Activated T-cell treated with anti-CD3 and anti-CD28 coated beads for 4 hours (primary cell): ENCODE measurements at regions not wholly inside any gene's neighbourhood (a gene's known extent, or its start where the extent isn't known, plus 50 kb on each side); places are given as distances from the start of the nearest gene placed in this dataset.
"Not testable (repeated sequence)": the region's sequence is repeated elsewhere in the genome, so short reads cannot be mapped to it uniquely, and the experiment has no call there.

Experiments used
- DNase-seq: peaks from one replicate; pipeline ENCODE4 v3.0.0-alpha.2; 2020

GRCh38 chr7:130789436-130789835 is 55.4 kb upstream of the KLF14 start:
- DNase-seq, result no peak

- no peak for DNase-seq
Measured at GRCh38 chr7:130791746-130792145, 57.7 kb upstream of the KLF14 start.

GRCh38 chr7:130793855-130794618 is 60.0 kb upstream of the KLF14 start:
- DNase-seq, result no peak

GRCh38 chr7:130794619-130794922 is 60.6 kb upstream of the KLF14 start:
- no peak for DNase-seq

- not testable (repeated sequence) for DNase-seq
Measured at GRCh38 chr7:130796425-130796824, 62.4 kb upstream of the KLF14 start.

- no peak for DNase-seq
Measured at GRCh38 chr7:130803127-130803526, 69.1 kb upstream of the KLF14 start.

- DNase-seq, result no peak
Measured at GRCh38 chr7:130804220-130804619, 70.2 kb upstream of the KLF14 start.

- DNase-seq, result not testable (repeated sequence)
Measured at GRCh38 chr7:130812819-130813218, 78.8 kb upstream of the KLF14 start.

GRCh38 chr7:130814778-130815335 is 80.8 kb upstream of the KLF14 start:
- DNase-seq, result no peak

GRCh38 chr7:130818056-130818455 is 84.0 kb upstream of the KLF14 start:
- no peak for DNase-seq

- no peak for DNase-seq
Measured at GRCh38 chr7:130821864-130822263, 87.9 kb upstream of the KLF14 start.

GRCh38 chr7:130822642-130823041 is 88.6 kb upstream of the KLF14 start:
- no peak for DNase-seq

- DNase-seq, result no peak
Measured at GRCh38 chr7:130823060-130823459, 89.1 kb upstream of the KLF14 start.

GRCh38 chr7:130825819-130826218 is 91.8 kb upstream of the KLF14 start:
- no peak for DNase-seq

GRCh38 chr7:130829415-130829814 is 95.4 kb upstream of the KLF14 start:
- no peak for DNase-seq

- no peak for DNase-seq
Measured at GRCh38 chr7:130831322-130831721, 97.3 kb upstream of the KLF14 start.

GRCh38 chr7:130831817-130832481 is 97.9 kb upstream of the KLF14 start:
- DNase-seq, result no peak

- DNase-seq, result no peak
Measured at GRCh38 chr7:130838738-130839137, 104.7 kb upstream of the KLF14 start.

GRCh38 chr7:130840599-130840998 is 106.6 kb upstream of the KLF14 start:
- DNase-seq, result no peak

GRCh38 chr7:130841416-130841815 is 107.4 kb upstream of the KLF14 start:
- DNase-seq, result no peak

- DNase-seq, result no peak
Measured at GRCh38 chr7:130843703-130844102, 109.7 kb upstream of the KLF14 start.

- DNase-seq, result no peak
Measured at GRCh38 chr7:130844811-130845580, 111.0 kb upstream of the KLF14 start.

GRCh38 chr7:130845581-130846085 is 111.6 kb upstream of the KLF14 start:
- DNase-seq, result no peak
